ENCODE measurements at regions not wholly inside any gene's neighbourhood (a gene's known extent, or its start where the extent isn't known, plus 50 kb on each side); places are given as distances from the start of the nearest gene placed in this dataset.

- Histone ChIP-seq H3K9ac (ENCODE audit: low read length) (no peak overlapping the region), H3K27ac (ENCODE audit: low read length in 2 of 2) (no peak overlapping the region), H3K9me3 (ENCODE audit: control extremely low read depth in 1 of 3, control insufficient read depth in 2 of 3, insufficient read depth in 1 of 3, low read length in 2 of 3) (no peaks in the 10 kb centered on the region), H3K79me2 (ENCODE audit: control insufficient read depth, insufficient read depth, low read length) (no peaks in the 10 kb centered on the region), H3K36me3 (replicated peaks in 1 of 2; ENCODE audit: control extremely low read depth in 1 of 2, control insufficient read depth in 1 of 2, extremely low read depth in 1 of 2, insufficient read depth in 2 of 2, low read length in 1 of 2) (no peaks in the 10 kb centered on the region), H2AFZ (ENCODE audit: insufficient read depth, low read depth, low read length, poor library complexity, severe bottlenecking) (no peak overlapping the region), H4K20me1 (ENCODE audit: control insufficient read depth, insufficient read depth, low read length, poor library complexity, severe bottlenecking) (no peaks in the 10 kb centered on the region), H3K4me1 (ENCODE audit: control insufficient read depth in 2 of 2, insufficient read depth in 2 of 2, low read length in 2 of 2) (no peaks in the 10 kb centered on the region), H3K27me3 (replicated peaks in 1 of 4; ENCODE audit: control extremely low read depth in 1 of 4, control insufficient read depth in 3 of 4, insufficient read depth in 4 of 4, low read length in 3 of 4) (no peaks in the 10 kb centered on the region), H3K4me3 (ENCODE audit: control extremely low read depth in 1 of 5, extremely low read depth in 1 of 5, insufficient read depth in 1 of 5, low read depth in 2 of 5, low read length in 4 of 5) (no peak overlapping the region), H3K4me2 (replicated peaks; ENCODE audit: low read depth, low read length, poor library complexity, severe bottlenecking) (no peak overlapping the region)
- ChIA-PET CTCF (no interaction called here), POLR2A (no interaction called here)
- ATAC-seq (ENCODE audit: low read depth) (no peak), DNase-seq (no peak)
- TF ChIP-seq CTCF (IDR thresholded peaks at IDR 0.05) (no peak), EZH2 (IDR thresholded peaks at IDR 0.05; ENCODE audit: borderline replicate concordance, insufficient read depth, low read depth, low read length, poor library complexity, severe bottlenecking) (no peak)
- Mint-ChIP-seq H3K27me3 (peaks cover 15% of the 10 kb centered on the region), H3K4me1 (no peaks in the 10 kb centered on the region), H3K4me3 (no peak overlapping the region), H3K27ac (no peak overlapping the region), H3K9me3 (ENCODE audit: insufficient read depth) (no peaks in the 10 kb centered on the region)
- intact Hi-C loops (cut with micrococcal nuclease): no loop called here
- 89% methylated on average over 3 of the region's 7 CpGs for whole genome bisulfite sequencing (ENCODE audit: insufficient coverage)
Measured at GRCh38 chr20:54305421-54305820, 97.5 kb downstream of the PFDN4 start.

GRCh38 chr20:54306985-54307710 is 99.3 kb downstream of the PFDN4 start:
- H3K4me2 ChIP-seq (replicated peaks; ENCODE audit: low read depth, low read length, poor library complexity, severe bottlenecking): no peak overlapping the region
- H3K9me3 ChIP-seq (ENCODE audit: control extremely low read depth in 1 of 3, control insufficient read depth in 2 of 3, insufficient read depth in 1 of 3, low read length in 2 of 3): no peaks in the 10 kb centered on the region
- Mint-ChIP-seq H3K27me3 (peaks cover 16% of the 10 kb centered on the region), H3K4me1 (no peaks in the 10 kb centered on the region), H3K4me3 (no peak overlapping the region), H3K9me3 (ENCODE audit: insufficient read depth) (no peaks in the 10 kb centered on the region), H3K27ac (no peak overlapping the region)
- CTCF ChIA-PET: no interaction called here
- H2AFZ ChIP-seq (ENCODE audit: insufficient read depth, low read depth, low read length, poor library complexity, severe bottlenecking): no peak overlapping the region
- H3K4me1 ChIP-seq (ENCODE audit: control insufficient read depth in 2 of 2, insufficient read depth in 2 of 2, low read length in 2 of 2): no peaks in the 10 kb centered on the region
- POLR2A ChIA-PET: no interaction called here
- no peaks in the 10 kb centered on the region for H4K20me1 ChIP-seq (ENCODE audit: control insufficient read depth, insufficient read depth, low read length, poor library complexity, severe bottlenecking)
- H3K27me3 ChIP-seq (replicated peaks in 1 of 4; ENCODE audit: control extremely low read depth in 1 of 4, control insufficient read depth in 3 of 4, insufficient read depth in 4 of 4, low read length in 3 of 4): no peaks in the 10 kb centered on the region
- TF ChIP-seq EZH2 (IDR thresholded peaks at IDR 0.05; ENCODE audit: borderline replicate concordance, insufficient read depth, low read depth, low read length, poor library complexity, severe bottlenecking) (no peak), CTCF (IDR thresholded peaks at IDR 0.05) (no peak)
- intact Hi-C loops (cut with micrococcal nuclease): no loop called here
- no peak overlapping the region for H3K27ac ChIP-seq (ENCODE audit: low read length in 2 of 2)
- no peak overlapping the region for H3K9ac ChIP-seq (ENCODE audit: low read length)
- H3K79me2 ChIP-seq (ENCODE audit: control insufficient read depth, insufficient read depth, low read length): no peaks in the 10 kb centered on the region
- DNase-seq (no peak), ATAC-seq (ENCODE audit: low read depth) (no peak)
- H3K36me3 ChIP-seq (replicated peaks in 1 of 2; ENCODE audit: control extremely low read depth in 1 of 2, control insufficient read depth in 1 of 2, extremely low read depth in 1 of 2, insufficient read depth in 2 of 2, low read length in 1 of 2): no peaks in the 10 kb centered on the region
- no peak overlapping the region for H3K4me3 ChIP-seq (ENCODE audit: control extremely low read depth in 1 of 5, extremely low read depth in 1 of 5, insufficient read depth in 1 of 5, low read depth in 2 of 5, low read length in 4 of 5)
- 67% methylated on average over 5 of the region's 6 CpGs for WGBS (ENCODE audit: insufficient coverage)

Data from B cell (primary cell).